Activated naive CD4-positive, alpha-beta T cell treated with anti-CD3 and anti-CD28 coated beads, Interleukin-2, amount 50 U/mL, for 24 hours (primary cell): ENCODE measurements at regions not wholly inside any gene's neighbourhood (a gene's known extent, or its start where the extent isn't known, plus 50 kb on each side); places are given as distances from the start of the nearest gene placed in this dataset.
"Not testable (repeated sequence)": the region's sequence is repeated elsewhere in the genome, so short reads cannot be mapped to it uniquely, and the experiment has no call there.

Experiments
- H3K27ac Mint-ChIP-seq: one replicate; pipeline ENCODE4 v1.8.0; 2021; ENCODE audit warnings: mild to moderate bottlenecking, mixed read lengths
- H3K27me3 Mint-ChIP-seq: one replicate; pipeline ENCODE4 v1.8.0; 2021; ENCODE audit warnings: mixed read lengths
- H3K36me3 Mint-ChIP-seq: one replicate; pipeline ENCODE4 v1.8.0; 2021; ENCODE audit warnings: mixed read lengths
- H3K4me1 Mint-ChIP-seq: one replicate; pipeline ENCODE4 v1.8.0; 2021; ENCODE audit warnings: mixed read lengths
- H3K4me3 Mint-ChIP-seq: one replicate; pipeline ENCODE4 v1.8.0; 2021; ENCODE audit warnings: mild to moderate bottlenecking, mixed read lengths
- H3K9me3 Mint-ChIP-seq: one replicate; pipeline ENCODE4 v1.8.0; 2021; ENCODE audit warnings: mixed read lengths

GRCh38 chr5:88647901-88648300 lies 235.1 kb downstream of the MEF2C start:
- Mint-ChIP-seq H3K4me3 (no peak overlapping the region), H3K36me3 (no peaks in the 10 kb centered on the region), H3K9me3 (no peaks in the 10 kb centered on the region), H3K4me1 (no peaks in the 10 kb centered on the region), H3K27me3 (peaks cover 19% of the 10 kb centered on the region), H3K27ac (no peak overlapping the region)

GRCh38 chr5:88646866-88647265 lies 236.1 kb downstream of the MEF2C start:
- no peak overlapping the region for H3K4me3 Mint-ChIP-seq
- peaks cover 16% of the 10 kb centered on the region for H3K27me3 Mint-ChIP-seq
- H3K4me1 Mint-ChIP-seq, result no peaks in the 10 kb centered on the region
- H3K36me3 Mint-ChIP-seq, result no peaks in the 10 kb centered on the region
- no peaks in the 10 kb centered on the region for H3K9me3 Mint-ChIP-seq
- no peak overlapping the region for H3K27ac Mint-ChIP-seq

- Mint-ChIP-seq H3K4me3 (no peak overlapping the region), H3K27me3 (peaks cover 11% of the 10 kb centered on the region), H3K27ac (no peak overlapping the region)
These were observed 238.3 kb downstream of the MEF2C start for GRCh38 chr5:88644676-88645075.

GRCh38 chr5:88643315-88643714 lies 239.7 kb downstream of the MEF2C start:
- no peaks in the 10 kb centered on the region for H3K36me3 Mint-ChIP-seq
- H3K9me3 Mint-ChIP-seq, result no peaks in the 10 kb centered on the region
- no peak overlapping the region for H3K27ac Mint-ChIP-seq
- no peaks in the 10 kb centered on the region for H3K4me1 Mint-ChIP-seq
- H3K4me3 Mint-ChIP-seq, result no peak overlapping the region
- H3K27me3 Mint-ChIP-seq, result peaks cover 11% of the 10 kb centered on the region

More at GRCh38 chr5:88644676-88645075, 238.3 kb downstream of the MEF2C start:
- Mint-ChIP-seq H3K4me1 (no peaks in the 10 kb centered on the region), H3K36me3 (no peaks in the 10 kb centered on the region), H3K9me3 (no peaks in the 10 kb centered on the region)

- Mint-ChIP-seq H3K4me3 (no peak overlapping the region), H3K27me3 (peaks cover 4% of the 10 kb centered on the region), H3K36me3 (no peaks in the 10 kb centered on the region), H3K27ac (no peak overlapping the region), H3K9me3 (no peaks in the 10 kb centered on the region), H3K4me1 (no peaks in the 10 kb centered on the region)
These were observed 249.0 kb downstream of the MEF2C start for GRCh38 chr5:88634014-88634413.

GRCh38 chr5:88622890-88623289 lies 260.1 kb downstream of the MEF2C start:
- H3K9me3 Mint-ChIP-seq, H3K4me3 Mint-ChIP-seq, H3K4me1 Mint-ChIP-seq, H3K36me3 Mint-ChIP-seq, H3K27ac Mint-ChIP-seq, H3K27me3 Mint-ChIP-seq: not testable (repeated sequence)

GRCh38 chr5:88615767-88616166 lies 267.2 kb downstream of the MEF2C start:
- H3K27me3 Mint-ChIP-seq, H3K4me3 Mint-ChIP-seq, H3K9me3 Mint-ChIP-seq, H3K4me1 Mint-ChIP-seq, H3K27ac Mint-ChIP-seq, H3K36me3 Mint-ChIP-seq: not testable (repeated sequence)

- Mint-ChIP-seq H3K4me1 (no peaks in the 10 kb centered on the region), H3K4me3 (no peak overlapping the region), H3K9me3 (peaks cover 6% of the 10 kb centered on the region), H3K36me3 (no peaks in the 10 kb centered on the region), H3K27ac (no peak overlapping the region), H3K27me3 (peaks cover 8% of the 10 kb centered on the region)
These were observed 269.9 kb downstream of the MEF2C start for GRCh38 chr5:88613051-88613450.

- no peak overlapping the region for H3K4me3 Mint-ChIP-seq
- peaks cover 9% of the 10 kb centered on the region for H3K27me3 Mint-ChIP-seq
- no peak overlapping the region for H3K27ac Mint-ChIP-seq
- H3K36me3 Mint-ChIP-seq, result no peaks in the 10 kb centered on the region
- no peaks in the 10 kb centered on the region for H3K4me1 Mint-ChIP-seq
- H3K9me3 Mint-ChIP-seq, result peaks cover 6% of the 10 kb centered on the region
These were observed 272.4 kb downstream of the MEF2C start for GRCh38 chr5:88610586-88610985.

- Mint-ChIP-seq H3K27me3 (peaks cover 13% of the 10 kb centered on the region), H3K27ac (no peak overlapping the region), H3K36me3 (no peaks in the 10 kb centered on the region), H3K9me3 (no peaks in the 10 kb centered on the region), H3K4me1 (no peaks in the 10 kb centered on the region), H3K4me3 (no peak overlapping the region)
These were observed 275.5 kb downstream of the MEF2C start for GRCh38 chr5:88607492-88607891.

- H3K9me3 Mint-ChIP-seq, result no peaks in the 10 kb centered on the region
- H3K36me3 Mint-ChIP-seq, result no peaks in the 10 kb centered on the region
- H3K4me1 Mint-ChIP-seq, result no peaks in the 10 kb centered on the region
- H3K4me3 Mint-ChIP-seq, result no peak overlapping the region
- no peak overlapping the region for H3K27ac Mint-ChIP-seq
- H3K27me3 Mint-ChIP-seq, result peaks cover 11% of the 10 kb centered on the region
These were observed 276.4 kb downstream of the MEF2C start for GRCh38 chr5:88606626-88607025.

GRCh38 chr5:88606173-88606572 lies 276.8 kb downstream of the MEF2C start:
- no peaks in the 10 kb centered on the region for H3K4me1 Mint-ChIP-seq

GRCh38 chr5:88602584-88602983 lies 280.4 kb downstream of the MEF2C start:
- Mint-ChIP-seq H3K27me3 (peaks cover 8% of the 10 kb centered on the region), H3K9me3 (peaks cover 5% of the 10 kb centered on the region), H3K36me3 (peaks cover 3% of the 10 kb centered on the region), H3K27ac (no peak overlapping the region), H3K4me3 (no peak overlapping the region), H3K4me1 (no peaks in the 10 kb centered on the region)

More at GRCh38 chr5:88606173-88606572, 276.8 kb downstream of the MEF2C start:
- H3K4me3 Mint-ChIP-seq, result no peak overlapping the region
- peaks cover 13% of the 10 kb centered on the region for H3K27me3 Mint-ChIP-seq
- H3K27ac Mint-ChIP-seq, result no peak overlapping the region
- peaks cover 2% of the 10 kb centered on the region for H3K9me3 Mint-ChIP-seq
- peaks cover 1% of the 10 kb centered on the region for H3K36me3 Mint-ChIP-seq

GRCh38 chr5:88594441-88594840 lies 288.5 kb downstream of the MEF2C start:
- Mint-ChIP-seq H3K9me3 (peaks cover 1% of the 10 kb centered on the region), H3K27me3 (peaks cover 13% of the 10 kb centered on the region), H3K4me3 (no peak overlapping the region), H3K27ac (no peak overlapping the region), H3K36me3 (no peaks in the 10 kb centered on the region), H3K4me1 (no peaks in the 10 kb centered on the region)

GRCh38 chr5:88588609-88589008 lies 294.4 kb downstream of the MEF2C start:
- H3K27ac Mint-ChIP-seq, result no peak overlapping the region
- peaks cover 15% of the 10 kb centered on the region for H3K9me3 Mint-ChIP-seq
- H3K4me1 Mint-ChIP-seq, result no peaks in the 10 kb centered on the region
- H3K4me3 Mint-ChIP-seq, result no peak overlapping the region
- no peaks in the 10 kb centered on the region for H3K36me3 Mint-ChIP-seq
- H3K27me3 Mint-ChIP-seq, result peaks cover 12% of the 10 kb centered on the region

GRCh38 chr5:88583471-88583870 lies 299.5 kb downstream of the MEF2C start:
- Mint-ChIP-seq H3K27ac (no peak overlapping the region), H3K36me3 (no peaks in the 10 kb centered on the region), H3K27me3 (peaks cover 5% of the 10 kb centered on the region), H3K9me3 (peaks cover 5% of the 10 kb centered on the region), H3K4me3 (no peak overlapping the region), H3K4me1 (no peaks in the 10 kb centered on the region)

GRCh38 chr5:88558366-88558765 lies 289.7 kb upstream of the TMEM161B start:
- Mint-ChIP-seq H3K9me3 (no peaks in the 10 kb centered on the region), H3K27me3 (peaks cover 9% of the 10 kb centered on the region), H3K27ac (no peak overlapping the region), H3K36me3 (no peaks in the 10 kb centered on the region), H3K4me1 (peaks cover 4% of the 10 kb centered on the region), H3K4me3 (no peak overlapping the region)
